Bronchial epithelial cell (primary cell): ENCODE measurements at regions not wholly inside any gene's neighbourhood (a gene's known extent, or its start where the extent isn't known, plus 50 kb on each side); places are given as distances from the start of the nearest gene placed in this dataset.

Experiments
- DNase-seq: peaks from one replicate; pipeline ENCODE4 v3.0.0-alpha.2; 2010; ENCODE audit warnings: low read depth
- FAIRE-seq: peaks from 2 replicates; lab custom pipeline; 2011; peaks lifted over from hg19 to GRCh38; lab: Jason Lieb, UNC
- H3K27me3 ChIP-seq: 2 replicates; pipeline ENCODE4 v1.5.1; 2011; ENCODE audit warnings: low read length; ENCODE audit not compliant: control insufficient read depth, insufficient read depth
- H3K36me3 ChIP-seq: 2 replicates; pipeline ENCODE4 v1.5.1; 2011; ENCODE audit warnings: low read length; ENCODE audit not compliant: control insufficient read depth, insufficient read depth
- H3K4me3 ChIP-seq: 2 replicates; pipeline ENCODE4 v1.5.1; 2011; ENCODE audit warnings: mild to moderate bottlenecking, low read depth, low read length, control low read depth
- TF ChIP-seq, protein P1 (sequence below): IDR thresholded peaks from 2 replicates; pipeline ENCODE4 v1.5.1; 2011; ENCODE audit warnings: mild to moderate bottlenecking, moderate library complexity, low read length, control low read depth, inconsistent platforms; ENCODE audit not compliant: insufficient read depth, severe bottlenecking

DNA sequence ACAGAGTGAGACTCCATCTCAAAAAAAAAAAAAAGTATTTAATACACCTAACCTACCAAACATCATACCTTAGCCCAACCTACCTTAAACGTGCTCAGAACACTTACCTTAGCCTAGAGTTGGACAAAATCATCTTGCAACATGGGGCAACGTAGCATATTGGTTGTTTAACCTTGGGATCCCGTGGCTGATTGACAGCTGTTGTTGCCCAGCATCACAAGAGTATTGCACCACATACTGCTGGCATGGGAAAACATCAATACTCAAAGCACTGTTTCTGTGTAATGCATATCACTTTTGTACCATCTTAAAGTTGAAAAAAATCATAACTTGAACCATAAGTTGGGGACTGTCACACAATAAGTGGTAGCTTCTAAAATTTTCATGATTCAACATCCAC lies 73.8 kb upstream of the MIR17HG start:
- TF ChIP-seq, protein P1, sequence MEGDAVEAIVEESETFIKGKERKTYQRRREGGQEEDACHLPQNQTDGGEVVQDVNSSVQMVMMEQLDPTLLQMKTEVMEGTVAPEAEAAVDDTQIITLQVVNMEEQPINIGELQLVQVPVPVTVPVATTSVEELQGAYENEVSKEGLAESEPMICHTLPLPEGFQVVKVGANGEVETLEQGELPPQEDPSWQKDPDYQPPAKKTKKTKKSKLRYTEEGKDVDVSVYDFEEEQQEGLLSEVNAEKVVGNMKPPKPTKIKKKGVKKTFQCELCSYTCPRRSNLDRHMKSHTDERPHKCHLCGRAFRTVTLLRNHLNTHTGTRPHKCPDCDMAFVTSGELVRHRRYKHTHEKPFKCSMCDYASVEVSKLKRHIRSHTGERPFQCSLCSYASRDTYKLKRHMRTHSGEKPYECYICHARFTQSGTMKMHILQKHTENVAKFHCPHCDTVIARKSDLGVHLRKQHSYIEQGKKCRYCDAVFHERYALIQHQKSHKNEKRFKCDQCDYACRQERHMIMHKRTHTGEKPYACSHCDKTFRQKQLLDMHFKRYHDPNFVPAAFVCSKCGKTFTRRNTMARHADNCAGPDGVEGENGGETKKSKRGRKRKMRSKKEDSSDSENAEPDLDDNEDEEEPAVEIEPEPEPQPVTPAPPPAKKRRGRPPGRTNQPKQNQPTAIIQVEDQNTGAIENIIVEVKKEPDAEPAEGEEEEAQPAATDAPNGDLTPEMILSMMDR = no peak
- Histone ChIP-seq H3K27me3 (no peaks in the 10 kb centered on the region), H3K4me3 (no peak overlapping the region), H3K36me3 (no peaks in the 10 kb centered on the region)
- FAIRE-seq (no peak), DNase-seq (no peak)

DNA sequence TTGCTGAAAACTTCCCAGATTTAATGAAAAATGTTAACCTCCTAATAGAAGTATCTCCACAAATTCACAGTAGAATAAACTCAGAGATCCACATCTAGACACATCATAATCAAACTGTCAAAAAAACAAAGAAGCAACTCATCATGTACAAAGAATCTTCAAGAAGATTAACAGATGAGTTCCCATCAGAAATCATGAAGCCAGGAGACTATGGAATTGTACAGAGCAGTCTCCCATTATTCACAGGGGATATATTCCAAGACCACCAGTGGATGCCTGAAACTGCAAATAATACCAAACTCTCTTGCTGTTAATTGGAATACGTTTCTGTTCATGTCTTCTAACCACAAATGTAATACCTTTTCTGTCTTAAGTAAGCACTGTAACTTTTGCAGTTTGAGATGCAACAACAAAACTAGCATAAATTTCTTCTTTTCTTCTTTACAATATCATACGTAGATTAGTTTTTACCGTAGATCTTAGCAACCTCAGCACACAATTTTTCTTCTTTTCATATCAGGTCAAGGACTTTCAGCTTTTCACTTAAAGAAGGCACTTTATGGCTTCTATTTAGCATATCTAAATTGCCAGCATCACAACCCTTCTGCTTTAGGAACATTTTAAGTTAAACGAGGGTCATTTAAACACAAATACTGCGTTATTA lies 70.3 kb upstream of the MIR17HG start:
- Histone ChIP-seq H3K27me3 (no peaks in the 10 kb centered on the region), H3K4me3 (no peak overlapping the region), H3K36me3 (no peaks in the 10 kb centered on the region)
- DNase-seq (no peak), FAIRE-seq (no peak)
- TF ChIP-seq, protein P1 = no peak

DNA sequence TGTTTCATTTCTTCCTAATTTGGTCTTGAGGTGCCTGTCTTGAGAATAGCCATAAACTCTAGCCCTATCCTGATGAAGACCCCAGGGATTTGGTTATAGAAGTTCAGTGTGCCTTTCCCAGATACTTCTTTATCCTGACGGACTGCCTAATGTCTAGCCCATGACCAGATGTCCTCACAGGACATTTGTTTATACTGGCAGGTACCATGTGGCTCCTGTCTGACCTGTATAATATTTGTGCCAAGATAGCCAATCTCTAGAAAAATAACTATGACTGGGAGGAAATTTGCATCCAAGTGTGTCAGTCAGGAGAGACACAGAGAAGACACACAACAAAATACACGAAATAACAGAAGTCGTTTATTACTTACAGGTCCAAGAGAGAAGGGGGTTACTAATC lies 69.2 kb upstream of the MIR17HG start:
- TF ChIP-seq, protein P1 = no peak
- DNase-seq = no peak
- Histone ChIP-seq H3K36me3 (no peaks in the 10 kb centered on the region), H3K4me3 (no peak overlapping the region), H3K27me3 (no peaks in the 10 kb centered on the region)
- FAIRE-seq = no peak

DNA sequence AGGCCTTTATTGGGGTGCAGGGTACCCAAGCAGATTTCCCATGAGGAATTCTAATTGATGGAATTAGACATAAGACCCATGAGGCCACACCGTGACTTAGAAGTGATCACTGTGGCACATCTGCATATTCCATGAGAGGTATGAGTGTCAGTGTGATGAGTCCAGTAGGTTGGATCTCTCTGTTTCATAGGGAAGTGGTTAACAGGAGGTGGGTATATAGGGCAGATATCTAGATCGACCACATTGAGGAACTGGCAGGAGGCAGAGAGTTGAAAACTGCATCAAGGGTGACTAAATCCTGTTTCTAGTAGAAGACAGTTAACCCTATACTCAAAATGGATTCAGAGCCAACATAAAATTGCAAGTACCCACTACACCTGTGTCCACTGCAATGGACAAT lies 68.6 kb upstream of the MIR17HG start:
- TF ChIP-seq, protein P1 = no peak
- no peak for DNase-seq
- no peak for FAIRE-seq

DNA sequence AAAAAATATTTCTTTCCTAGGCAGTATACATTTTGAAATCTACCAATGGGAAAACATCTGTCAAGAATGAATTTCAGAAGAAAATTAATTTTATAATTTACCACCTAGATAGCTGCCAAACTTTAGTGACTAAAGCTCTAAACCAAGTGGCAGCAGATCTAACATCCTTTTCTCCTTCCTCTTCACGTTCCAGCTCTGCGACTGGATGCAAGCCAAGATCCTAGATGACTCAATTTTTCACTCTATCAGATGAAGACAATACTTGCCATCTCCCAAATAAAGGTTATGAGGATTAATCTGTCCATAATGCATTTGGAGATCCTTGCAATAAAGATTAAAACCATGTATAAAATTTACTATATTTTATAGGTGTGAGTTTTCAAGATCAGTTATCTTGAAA lies 66.7 kb upstream of the MIR17HG start:
- DNase-seq (no peak), FAIRE-seq (no peak)
- TF ChIP-seq, protein P1 = no peak

More for the DNA sequence above, 68.6 kb upstream of the MIR17HG start:
- H3K4me3 ChIP-seq = no peak overlapping the region
- H3K36me3 ChIP-seq = no peaks in the 10 kb centered on the region
- no peaks in the 10 kb centered on the region for H3K27me3 ChIP-seq

DNA sequence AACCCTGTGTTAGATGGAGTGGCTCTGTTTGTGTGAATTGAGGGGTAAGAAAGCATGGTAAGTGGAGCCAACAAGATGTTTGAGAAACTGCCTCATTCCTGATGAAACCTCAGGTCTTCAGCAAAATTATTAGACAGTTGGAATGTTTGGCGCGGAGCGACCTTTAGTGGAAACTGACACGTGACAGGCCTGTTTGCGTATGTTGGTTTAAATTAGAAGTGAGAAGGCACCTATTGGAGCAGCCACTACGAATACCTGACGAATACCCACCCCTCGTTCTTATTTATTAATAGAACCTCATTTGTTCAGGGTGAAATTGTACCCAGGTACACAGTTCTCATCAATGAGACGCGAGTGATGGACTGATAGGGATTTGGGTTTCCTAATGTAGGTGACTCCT lies 63.2 kb upstream of the MIR17HG start:
- Histone ChIP-seq H3K27me3 (no peaks in the 10 kb centered on the region), H3K4me3 (no peak overlapping the region), H3K36me3 (no peaks in the 10 kb centered on the region)
- no peak for DNase-seq
- FAIRE-seq = no peak
- TF ChIP-seq, protein P1 = no peak

More for the DNA sequence above, 66.7 kb upstream of the MIR17HG start:
- Histone ChIP-seq H3K36me3 (no peaks in the 10 kb centered on the region), H3K27me3 (no peaks in the 10 kb centered on the region), H3K4me3 (no peak overlapping the region)
